ENCODE measurements at regions not wholly inside any gene's neighbourhood (a gene's known extent, or its start where the extent isn't known, plus 50 kb on each side); places are given as distances from the start of the nearest gene placed in this dataset.

GRCh38 chr10:125575843-125576242 is 107.1 kb downstream of the TEX36 start:
- Histone ChIP-seq H3K4me3 (no peak overlapping the region), H3K27ac (no peak overlapping the region), H3K9me3 (peaks cover 0 to 12% (median 0%) of the 10 kb centered on the region in 3 donors), H3K36me3 (no peaks in the 10 kb centered on the region), H3K27me3 (peaks cover 0 to 75% (median 0%) of the 10 kb centered on the region in 4 donors), H3K4me1 (peaks cover 0 to 6% (median 0%) of the 10 kb centered on the region in 3 donors)
- 91% methylated on average over 3 of the region's 4 CpGs; no CpG with 5 or more reads in 1 of the 2 donors for WGBS, 2 donors
- intact Hi-C loops (cut with DNase I) = no loop called here
- no peak for TF ChIP-seq CTCF (IDR thresholded peaks at IDR 0.05)
- no peak for DNase-seq

- H3K4me1 ChIP-seq = no peaks in the 10 kb centered on the region
- no peak for TF ChIP-seq CTCF (IDR thresholded peaks at IDR 0.05)
- WGBS, 2 donors = 93 to 94% methylated on average over 2 to 4 of the region's 4 CpGs
- no peak overlapping the region for H3K27ac ChIP-seq
- H3K4me3 ChIP-seq = no peak overlapping the region
- DNase-seq = no peak
- H3K9me3 ChIP-seq = no peaks in the 10 kb centered on the region
- peaks cover 0 to 66% (median 0%) of the 10 kb centered on the region in 4 donors for H3K27me3 ChIP-seq
- H3K36me3 ChIP-seq = no peaks in the 10 kb centered on the region
- intact Hi-C loops (cut with DNase I) = no loop called here
Measured at GRCh38 chr10:125568156-125568555, 114.8 kb downstream of the TEX36 start.

- intact Hi-C loops (cut with DNase I) = no loop called here
- WGBS, 2 donors = 68 to 82% methylated on average over 5 to 6 of the region's 6 CpGs
- Histone ChIP-seq H3K36me3 (no peaks in the 10 kb centered on the region), H3K27ac (no peak overlapping the region), H3K9me3 (no peaks in the 10 kb centered on the region), H3K27me3 (peaks cover 0 to 72% (median 0%) of the 10 kb centered on the region in 4 donors), H3K4me1 (no peaks in the 10 kb centered on the region), H3K4me3 (no peak overlapping the region)
- no peak for DNase-seq
- TF ChIP-seq CTCF (IDR thresholded peaks at IDR 0.05) = no peak
- TF ChIP-seq POLR2A (IDR thresholded peaks at IDR 0.05) = no peak
Measured at GRCh38 chr10:125567529-125567928, 115.4 kb downstream of the TEX36 start.

GRCh38 chr10:125565046-125565445 is 117.9 kb downstream of the TEX36 start:
- H3K36me3 ChIP-seq = no peaks in the 10 kb centered on the region
- H3K4me1 ChIP-seq = no peaks in the 10 kb centered on the region
- no peak overlapping the region for H3K4me3 ChIP-seq
- no peak for DNase-seq
- no peak overlapping the region for H3K27ac ChIP-seq
- H3K27me3 ChIP-seq = peaks cover 0 to 84% (median 0%) of the 10 kb centered on the region in 4 donors
- TF ChIP-seq POLR2A (IDR thresholded peaks at IDR 0.05) (no peak), CTCF (IDR thresholded peaks at IDR 0.05) (no peak)
- H3K9me3 ChIP-seq = no peaks in the 10 kb centered on the region
- 24 to 32% methylated on average over 6 of the region's 6 CpGs for WGBS, 2 donors
- intact Hi-C loops (cut with DNase I) = no loop called here

- Histone ChIP-seq H3K27me3 (peaks cover 0 to 85% (median 0%) of the 10 kb centered on the region in 4 donors), H3K36me3 (no peaks in the 10 kb centered on the region), H3K4me3 (no peak overlapping the region), H3K4me1 (no peaks in the 10 kb centered on the region), H3K9me3 (no peaks in the 10 kb centered on the region), H3K27ac (no peak overlapping the region)
- DNase-seq = no peak
- intact Hi-C loops (cut with DNase I) = no loop called here
- WGBS, 2 donors = 45 to 61% methylated on average over 3 of the region's 3 CpGs
- TF ChIP-seq CTCF (IDR thresholded peaks at IDR 0.05) = no peak
- TF ChIP-seq POLR2A (IDR thresholded peaks at IDR 0.05) = no peak
Measured at GRCh38 chr10:125564570-125564969, 118.4 kb downstream of the TEX36 start.

Measured in esophagus squamous epithelium (tissue), 5 donors.